ENCODE measurements at regions not wholly inside any gene's neighbourhood (a gene's known extent, or its start where the extent isn't known, plus 50 kb on each side); places are given as distances from the start of the nearest gene placed in this dataset.

DNA sequence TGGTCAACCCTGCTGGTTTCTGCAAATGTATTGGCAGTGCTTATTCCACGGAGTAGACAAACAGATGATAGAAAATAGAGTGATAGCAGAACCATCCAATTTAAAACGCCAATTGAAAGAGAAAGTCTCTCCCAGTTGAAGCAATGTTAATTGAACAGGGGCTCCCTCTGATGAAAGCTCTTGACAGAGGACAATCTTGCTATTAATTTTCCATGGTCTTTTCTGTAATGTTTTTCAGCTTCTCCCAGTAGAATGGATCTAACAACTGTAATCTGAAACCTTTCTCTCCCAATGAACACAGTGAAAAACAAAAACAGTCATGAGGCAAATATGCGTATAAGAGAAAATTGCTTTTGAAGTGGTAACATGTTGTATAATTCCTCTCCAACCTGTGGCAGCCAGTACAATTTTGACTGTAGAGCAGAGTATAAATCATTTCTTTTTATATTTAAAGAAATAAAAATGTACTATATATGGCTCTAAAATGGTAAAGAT is 225.1 kb upstream of the GALNTL6 start:
- TF ChIP-seq, protein P1, sequence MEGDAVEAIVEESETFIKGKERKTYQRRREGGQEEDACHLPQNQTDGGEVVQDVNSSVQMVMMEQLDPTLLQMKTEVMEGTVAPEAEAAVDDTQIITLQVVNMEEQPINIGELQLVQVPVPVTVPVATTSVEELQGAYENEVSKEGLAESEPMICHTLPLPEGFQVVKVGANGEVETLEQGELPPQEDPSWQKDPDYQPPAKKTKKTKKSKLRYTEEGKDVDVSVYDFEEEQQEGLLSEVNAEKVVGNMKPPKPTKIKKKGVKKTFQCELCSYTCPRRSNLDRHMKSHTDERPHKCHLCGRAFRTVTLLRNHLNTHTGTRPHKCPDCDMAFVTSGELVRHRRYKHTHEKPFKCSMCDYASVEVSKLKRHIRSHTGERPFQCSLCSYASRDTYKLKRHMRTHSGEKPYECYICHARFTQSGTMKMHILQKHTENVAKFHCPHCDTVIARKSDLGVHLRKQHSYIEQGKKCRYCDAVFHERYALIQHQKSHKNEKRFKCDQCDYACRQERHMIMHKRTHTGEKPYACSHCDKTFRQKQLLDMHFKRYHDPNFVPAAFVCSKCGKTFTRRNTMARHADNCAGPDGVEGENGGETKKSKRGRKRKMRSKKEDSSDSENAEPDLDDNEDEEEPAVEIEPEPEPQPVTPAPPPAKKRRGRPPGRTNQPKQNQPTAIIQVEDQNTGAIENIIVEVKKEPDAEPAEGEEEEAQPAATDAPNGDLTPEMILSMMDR (IDR thresholded peaks at IDR 0.05 in 4 of 5, conservative IDR thresholded peaks at IDR 0.05 in 1 of 5), result no peak
- TF ChIP-seq POLR2A (IDR thresholded peaks at IDR 0.05), result no peak

Data from gastrocnemius medialis (tissue), 4 donors.